B cell (primary cell): ENCODE measurements at regions not wholly inside any gene's neighbourhood (a gene's known extent, or its start where the extent isn't known, plus 50 kb on each side); places are given as distances from the start of the nearest gene placed in this dataset.

ENCODE experiments used
- EZH2 ChIP-seq: IDR thresholded peaks from 2 replicates; pipeline ENCODE4 v1.6.1; 2012; ENCODE audit warnings: borderline replicate concordance, low read depth, mild to moderate bottlenecking, moderate library complexity, low read length; ENCODE audit not compliant: insufficient read depth, poor library complexity, severe bottlenecking
- TF ChIP-seq, protein P1 (sequence below): fragments of 200-600 bp; IDR thresholded peaks from one replicate; pipeline ENCODE4 v1.8.0; 2022; ENCODE audit warnings: antibody characterized with exemption, mild to moderate bottlenecking

DNA sequence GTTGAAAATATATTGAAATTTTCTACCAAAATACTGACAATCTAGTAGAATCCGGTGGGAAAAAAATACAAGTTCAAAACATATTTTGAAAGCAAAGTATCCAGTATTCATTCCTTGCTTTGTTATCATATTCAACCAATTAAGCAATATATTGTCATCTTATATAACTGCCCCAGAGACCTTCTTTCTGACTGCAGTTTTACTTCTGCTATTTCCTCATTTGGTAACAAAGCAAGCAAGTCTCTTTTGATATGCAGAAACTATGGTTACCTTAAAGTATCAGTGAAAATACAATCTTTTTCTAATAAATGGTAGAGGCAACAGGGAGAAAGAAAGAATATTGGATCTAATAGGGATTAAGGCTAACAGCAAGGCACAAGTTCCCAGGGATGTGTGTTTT, 663.7 kb upstream of the MEF2C start:
- TF ChIP-seq, protein P1, sequence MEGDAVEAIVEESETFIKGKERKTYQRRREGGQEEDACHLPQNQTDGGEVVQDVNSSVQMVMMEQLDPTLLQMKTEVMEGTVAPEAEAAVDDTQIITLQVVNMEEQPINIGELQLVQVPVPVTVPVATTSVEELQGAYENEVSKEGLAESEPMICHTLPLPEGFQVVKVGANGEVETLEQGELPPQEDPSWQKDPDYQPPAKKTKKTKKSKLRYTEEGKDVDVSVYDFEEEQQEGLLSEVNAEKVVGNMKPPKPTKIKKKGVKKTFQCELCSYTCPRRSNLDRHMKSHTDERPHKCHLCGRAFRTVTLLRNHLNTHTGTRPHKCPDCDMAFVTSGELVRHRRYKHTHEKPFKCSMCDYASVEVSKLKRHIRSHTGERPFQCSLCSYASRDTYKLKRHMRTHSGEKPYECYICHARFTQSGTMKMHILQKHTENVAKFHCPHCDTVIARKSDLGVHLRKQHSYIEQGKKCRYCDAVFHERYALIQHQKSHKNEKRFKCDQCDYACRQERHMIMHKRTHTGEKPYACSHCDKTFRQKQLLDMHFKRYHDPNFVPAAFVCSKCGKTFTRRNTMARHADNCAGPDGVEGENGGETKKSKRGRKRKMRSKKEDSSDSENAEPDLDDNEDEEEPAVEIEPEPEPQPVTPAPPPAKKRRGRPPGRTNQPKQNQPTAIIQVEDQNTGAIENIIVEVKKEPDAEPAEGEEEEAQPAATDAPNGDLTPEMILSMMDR, result no peak
- no peak for TF ChIP-seq EZH2
